DOHH2 (cell line): ENCODE measurements at regions not wholly inside any gene's neighbourhood (a gene's known extent, or its start where the extent isn't known, plus 50 kb on each side); places are given as distances from the start of the nearest gene placed in this dataset.

Experiments used
- H3F3A ChIP-seq: fragments of 200-600 bp; sonication (generic), shearing (Covaris generic); 2 replicates; pipeline ENCODE4 v1.6.0; 2016; ENCODE audit warnings: antibody characterized with exemption, mild to moderate bottlenecking; ENCODE audit not compliant: control insufficient read depth, insufficient read depth
- H3K27ac ChIP-seq: fragments of 200-600 bp; sonication (generic); 2 replicates; pipeline ENCODE4 v1.5.1; 2014; ENCODE audit warnings: low read depth, mild to moderate bottlenecking, low read length, moderate library complexity
- H3K27me3 ChIP-seq: fragments of 200-600 bp; sonication (generic); 2 replicates; pipeline ENCODE4 v1.6.1; 2014; ENCODE audit warnings: mild to moderate bottlenecking, low read length, mixed read lengths; ENCODE audit not compliant: control insufficient read depth
- H3K36me3 ChIP-seq: fragments of 200-600 bp; sonication (generic); 2 replicates; pipeline ENCODE4 v1.6.1; 2014; ENCODE audit warnings: mild to moderate bottlenecking, low read length, moderate library complexity, mixed read lengths; ENCODE audit not compliant: control insufficient read depth
- H3K4me1 ChIP-seq: fragments of 200-600 bp; sonication (generic); 2 replicates; pipeline ENCODE4 v1.6.1; 2014; ENCODE audit warnings: mild to moderate bottlenecking, low read length, mixed read lengths; ENCODE audit not compliant: control insufficient read depth
- H3K4me2 ChIP-seq: fragments of 200-600 bp; sonication (generic); 2 replicates; pipeline ENCODE4 v1.6.0; 2014; ENCODE audit warnings: mild to moderate bottlenecking, low read length, moderate library complexity
- H3K4me3 ChIP-seq: fragments of 200-600 bp; sonication (generic); 2 replicates; pipeline ENCODE4 v1.5.1; 2014; ENCODE audit warnings: mild to moderate bottlenecking, low read length, mixed read lengths
- H3K79me2 ChIP-seq: fragments of 200-600 bp; sonication (generic); 2 replicates; pipeline ENCODE4 v1.6.1; 2014; ENCODE audit warnings: mild to moderate bottlenecking, low read length, mixed read lengths; ENCODE audit not compliant: control insufficient read depth
- H3K9me2 ChIP-seq: fragments of 200-600 bp; sonication (generic); replicated peaks from 2 replicates; pipeline ENCODE4 v1.6.1; 2014; ENCODE audit warnings: mild to moderate bottlenecking, low read length, mixed read lengths; ENCODE audit not compliant: control insufficient read depth
- H3K9me3 ChIP-seq: fragments of 200-600 bp; sonication (generic); 2 replicates; pipeline ENCODE4 v1.6.1; 2014; ENCODE audit warnings: antibody characterized with exemption, low read length, mixed read lengths; ENCODE audit not compliant: control insufficient read depth, insufficient read depth
- H4K20me1 ChIP-seq: fragments of 200-600 bp; sonication (generic); 2 replicates; pipeline ENCODE4 v1.6.0; 2014; ENCODE audit warnings: low read depth, mild to moderate bottlenecking, antibody characterized with exemption, low read length, moderate library complexity; ENCODE audit not compliant: control insufficient read depth, insufficient read depth
- EZH2phosphoT487 ChIP-seq: fragments of 200-600 bp; sonication (generic); IDR thresholded peaks from 2 replicates; pipeline ENCODE4 v1.6.1; 2017; ENCODE audit warnings: borderline replicate concordance, mild to moderate bottlenecking, antibody characterized with exemption, low read length, moderate library complexity, mixed read lengths
- TF ChIP-seq, protein P1 (sequence below): fragments of 200-600 bp; sonication (generic); IDR thresholded peaks from one replicate; pipeline ENCODE4 v1.5.1; 2014; ENCODE audit warnings: antibody characterized with exemption, mild to moderate bottlenecking, low read depth, low read length; ENCODE audit not compliant: poor library complexity, severe bottlenecking

GRCh38 chr12:9379023-9379742 lies 171.0 kb upstream of the PZP start:
- no peak overlapping the region for H3K27ac ChIP-seq
- no peaks in the 10 kb centered on the region for H3K9me3 ChIP-seq
- H3F3A ChIP-seq = no peaks in the 10 kb centered on the region
- H3K36me3 ChIP-seq = no peaks in the 10 kb centered on the region
- no peak overlapping the region for H3K4me3 ChIP-seq
- H3K4me2 ChIP-seq = no peak overlapping the region
- no peak for TF ChIP-seq EZH2phosphoT487
- TF ChIP-seq, protein P1, sequence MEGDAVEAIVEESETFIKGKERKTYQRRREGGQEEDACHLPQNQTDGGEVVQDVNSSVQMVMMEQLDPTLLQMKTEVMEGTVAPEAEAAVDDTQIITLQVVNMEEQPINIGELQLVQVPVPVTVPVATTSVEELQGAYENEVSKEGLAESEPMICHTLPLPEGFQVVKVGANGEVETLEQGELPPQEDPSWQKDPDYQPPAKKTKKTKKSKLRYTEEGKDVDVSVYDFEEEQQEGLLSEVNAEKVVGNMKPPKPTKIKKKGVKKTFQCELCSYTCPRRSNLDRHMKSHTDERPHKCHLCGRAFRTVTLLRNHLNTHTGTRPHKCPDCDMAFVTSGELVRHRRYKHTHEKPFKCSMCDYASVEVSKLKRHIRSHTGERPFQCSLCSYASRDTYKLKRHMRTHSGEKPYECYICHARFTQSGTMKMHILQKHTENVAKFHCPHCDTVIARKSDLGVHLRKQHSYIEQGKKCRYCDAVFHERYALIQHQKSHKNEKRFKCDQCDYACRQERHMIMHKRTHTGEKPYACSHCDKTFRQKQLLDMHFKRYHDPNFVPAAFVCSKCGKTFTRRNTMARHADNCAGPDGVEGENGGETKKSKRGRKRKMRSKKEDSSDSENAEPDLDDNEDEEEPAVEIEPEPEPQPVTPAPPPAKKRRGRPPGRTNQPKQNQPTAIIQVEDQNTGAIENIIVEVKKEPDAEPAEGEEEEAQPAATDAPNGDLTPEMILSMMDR = no peak
- no peaks in the 10 kb centered on the region for H3K9me2 ChIP-seq
- H4K20me1 ChIP-seq = no peaks in the 10 kb centered on the region
- no peaks in the 10 kb centered on the region for H3K79me2 ChIP-seq
- H3K4me1 ChIP-seq = no peaks in the 10 kb centered on the region
- peaks cover 14% of the 10 kb centered on the region for H3K27me3 ChIP-seq

DNA sequence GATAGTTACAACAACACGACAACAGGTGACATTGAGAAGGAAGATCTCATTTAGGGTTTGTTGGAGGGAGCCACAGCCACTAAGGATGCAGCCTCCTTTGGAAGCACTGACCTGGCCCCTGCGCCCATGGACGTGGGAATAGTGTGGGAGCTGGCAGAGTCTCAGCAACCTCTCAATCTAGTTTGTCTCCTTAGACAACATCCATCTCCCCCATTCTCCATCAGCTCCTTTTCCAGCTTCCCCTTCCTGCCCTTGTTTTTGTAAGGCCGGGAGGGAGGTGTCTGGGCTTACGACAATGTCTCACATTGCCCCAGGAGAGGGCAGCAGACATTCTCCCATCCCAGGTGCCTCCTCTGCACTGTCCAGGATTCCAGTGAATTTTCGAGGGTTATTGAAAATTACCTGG lies 170.2 kb upstream of the PZP start:
- Histone ChIP-seq H3K36me3 (no peaks in the 10 kb centered on the region), H3K27ac (no peak overlapping the region), H3K9me2 (no peaks in the 10 kb centered on the region), H4K20me1 (no peaks in the 10 kb centered on the region), H3K4me2 (no peak overlapping the region), H3F3A (no peaks in the 10 kb centered on the region), H3K27me3 (peaks cover 14% of the 10 kb centered on the region), H3K4me1 (no peaks in the 10 kb centered on the region), H3K9me3 (no peaks in the 10 kb centered on the region), H3K4me3 (no peak overlapping the region), H3K79me2 (no peaks in the 10 kb centered on the region)
- TF ChIP-seq, protein P1 = peak; percentile 36
- no peak for TF ChIP-seq EZH2phosphoT487

DNA sequence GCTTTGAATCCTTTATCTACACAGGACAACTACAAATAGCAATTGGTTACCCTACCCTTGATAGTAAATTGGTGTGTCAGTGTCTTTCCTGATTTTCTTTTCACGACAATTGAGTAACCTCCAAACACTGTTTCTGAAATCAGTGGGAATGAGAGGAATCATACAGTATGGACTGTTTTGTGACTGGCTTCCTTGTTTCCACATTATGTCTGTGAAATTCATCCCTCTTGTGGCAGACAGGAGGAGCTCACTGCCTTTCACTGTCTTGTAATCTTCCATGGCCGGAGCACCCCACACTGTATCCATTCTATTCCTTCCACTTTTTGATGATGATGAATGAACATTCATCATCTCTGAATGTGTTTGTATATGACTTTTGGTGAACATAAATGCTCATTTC lies 164.0 kb upstream of the PZP start:
- Histone ChIP-seq H3K27ac (no peak overlapping the region), H3K4me1 (no peaks in the 10 kb centered on the region), H3K9me3 (no peaks in the 10 kb centered on the region), H3K27me3 (peaks cover 13% of the 10 kb centered on the region), H4K20me1 (no peaks in the 10 kb centered on the region), H3K36me3 (no peaks in the 10 kb centered on the region), H3K4me2 (no peak overlapping the region), H3K9me2 (no peaks in the 10 kb centered on the region), H3K79me2 (no peaks in the 10 kb centered on the region), H3F3A (no peaks in the 10 kb centered on the region), H3K4me3 (no peak overlapping the region)
- TF ChIP-seq, protein P1 = no peak
- TF ChIP-seq EZH2phosphoT487 = no peak
